NCI-H187 (cell line): ENCODE measurements at regions not wholly inside any gene's neighbourhood (a gene's known extent, or its start where the extent isn't known, plus 50 kb on each side); places are given as distances from the start of the nearest gene placed in this dataset.
A peak's percentile ranks its signal among the peaks of the same experiment; 100 is the strongest.
"Not testable (repeated sequence)": the region's sequence is repeated elsewhere in the genome, so short reads cannot be mapped to it uniquely, and the experiment has no call there.

Experiments used
- DNase-seq, 2 experiments: peaks; one replicate each; lab custom pipeline; 2025; lab: John Stamatoyannopoulos, UW

GRCh38 chrX:13381514-13381913, 61.7 kb upstream of the ATXN3L start:
- DNase-seq: no peak

DNA sequence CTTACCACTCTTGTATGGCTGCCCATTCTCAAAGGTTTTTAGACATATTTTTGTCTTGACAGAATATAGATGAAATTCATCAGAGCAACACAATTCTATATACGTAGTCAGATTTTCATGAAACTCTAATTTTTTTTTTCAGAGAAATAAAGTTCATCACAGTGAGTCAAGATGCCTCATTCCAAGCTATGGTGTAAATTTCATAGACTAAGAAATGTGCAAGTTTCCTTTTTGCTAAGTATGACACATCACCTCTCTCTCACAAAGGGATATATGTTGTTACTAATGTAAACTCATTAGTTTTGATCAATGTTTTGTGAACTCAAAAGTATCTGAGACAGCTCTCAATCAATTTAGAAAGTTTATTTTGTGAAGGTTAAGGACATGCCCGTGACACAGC, 60.4 kb upstream of the ATXN3L start:
- DNase-seq: no peak

DNA sequence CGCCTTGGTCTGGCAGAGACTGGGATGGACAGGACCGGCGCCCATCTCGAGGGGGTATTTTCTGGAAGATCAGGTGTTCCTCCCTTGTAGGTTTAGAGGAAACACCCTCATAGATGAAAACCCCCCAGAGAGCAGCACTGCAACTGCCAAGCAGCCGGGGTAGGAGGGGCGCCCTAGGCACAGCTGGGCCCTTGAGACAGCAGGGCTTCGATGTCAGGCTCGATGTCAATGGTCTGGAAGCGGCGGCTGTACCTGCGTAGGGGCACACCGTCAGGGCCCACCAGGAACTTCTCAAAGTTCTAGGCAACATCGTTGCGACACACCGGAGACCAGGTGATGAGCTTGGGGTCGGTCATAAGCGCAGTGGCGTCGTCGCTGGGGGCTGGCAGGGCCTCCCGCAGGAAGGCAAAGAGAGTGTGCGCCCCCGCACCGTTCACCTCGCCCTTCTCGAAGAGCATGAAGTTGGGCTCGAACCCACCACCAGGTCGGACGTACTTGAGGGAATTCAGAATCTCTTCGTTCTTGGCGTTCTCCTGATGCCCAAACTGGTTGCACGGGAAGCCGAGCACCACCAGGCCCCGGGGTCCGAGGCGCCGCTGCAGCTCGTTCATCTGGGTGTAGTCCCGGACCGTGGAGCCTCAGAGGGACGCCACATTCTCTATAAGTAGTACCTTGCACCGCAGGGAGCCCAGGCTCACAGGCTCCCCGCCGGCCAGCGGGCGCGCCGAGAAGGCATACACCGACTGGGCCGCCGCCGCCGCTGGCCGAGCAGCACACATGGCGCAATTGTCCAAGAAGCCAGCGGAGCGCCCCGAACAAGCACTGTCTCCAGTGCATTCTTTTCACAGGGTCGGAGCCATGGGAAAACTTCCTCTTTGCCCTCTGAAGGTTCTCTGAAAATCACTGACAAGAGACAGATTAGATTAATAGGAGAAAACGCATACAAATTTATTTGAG, 59.0 kb upstream of the ATXN3L start:
- not testable (repeated sequence) for DNase-seq

GRCh38 chrX:13377550-13377934, 57.7 kb upstream of the ATXN3L start:
- DNase-seq: no peak

DNA sequence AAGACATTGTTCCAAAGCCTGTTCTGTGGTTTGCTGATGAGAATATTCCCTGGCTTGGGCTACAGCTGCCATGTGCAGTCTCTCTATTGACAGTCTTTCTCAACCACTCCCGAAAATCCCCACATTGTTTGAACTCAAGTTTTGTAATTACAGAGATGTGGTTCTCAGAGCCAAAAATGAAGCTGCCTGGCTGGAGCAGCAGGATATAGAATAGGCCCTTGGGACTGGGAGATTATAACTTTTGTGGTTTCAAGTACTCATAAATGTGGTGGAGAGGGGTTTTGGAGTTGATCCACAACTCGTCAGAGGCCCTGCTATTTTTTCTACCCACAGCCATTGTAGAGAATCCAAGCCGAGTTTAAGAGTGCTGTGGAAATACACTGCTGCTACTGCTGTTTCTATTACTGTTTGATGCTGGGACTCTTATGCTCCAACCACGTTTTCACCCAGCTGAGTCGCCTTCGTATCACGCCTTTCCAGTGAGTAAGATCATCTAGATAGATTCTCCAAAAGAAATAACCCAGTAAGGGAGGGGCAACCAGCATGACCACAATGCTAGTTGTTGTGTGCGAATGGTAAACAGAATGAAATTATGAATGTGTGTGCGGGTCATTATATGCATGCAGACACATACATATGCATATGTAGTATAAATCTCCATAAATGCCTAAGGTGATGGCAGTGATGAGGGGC, 57.1 kb upstream of the ATXN3L start:
- DNase-seq: peak; percentile 2 to 27

DNA sequence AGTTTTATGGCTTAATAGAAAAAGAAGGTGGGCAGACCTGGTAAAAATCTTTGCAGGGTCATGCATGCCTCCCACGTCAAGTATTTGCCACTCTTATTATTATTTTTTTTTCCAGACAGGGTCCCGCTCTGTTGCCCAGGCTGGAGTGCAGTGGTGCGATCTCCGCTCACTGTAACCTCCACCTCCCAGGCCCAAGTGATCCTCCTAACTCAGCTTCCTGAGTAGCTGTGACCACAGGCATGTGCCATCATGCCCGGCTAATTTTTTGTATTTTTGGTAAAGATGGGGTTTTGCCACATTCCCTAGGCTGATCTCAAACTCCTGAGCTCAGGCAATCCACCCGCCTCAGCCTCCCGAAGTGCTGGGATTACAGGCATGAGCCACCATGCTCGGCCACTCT, 55.7 kb upstream of the ATXN3L start:
- DNase-seq: not testable (repeated sequence)

GRCh38 chrX:13374364-13374763, 54.5 kb upstream of the ATXN3L start:
- no peak for DNase-seq

- no peak for DNase-seq
Measured at GRCh38 chrX:13373431-13374187, 53.8 kb upstream of the ATXN3L start.

DNA sequence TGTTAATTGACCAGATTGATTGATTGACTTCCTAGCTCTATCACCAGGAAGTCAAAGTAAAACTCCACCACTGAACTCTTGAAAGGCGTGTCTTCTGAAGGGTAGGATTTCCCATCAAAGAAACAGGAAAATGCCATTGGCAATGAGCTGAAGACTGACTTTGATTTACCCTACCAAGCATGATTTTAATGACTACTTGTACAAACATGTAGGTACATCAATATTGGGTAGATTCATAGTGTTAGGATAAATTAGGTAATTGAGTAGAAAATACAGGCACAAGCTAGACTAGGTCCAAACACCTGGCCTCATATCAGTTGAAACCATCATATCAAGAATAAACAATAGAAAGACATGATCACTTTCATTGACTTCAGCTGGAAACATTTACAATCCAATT, 53.2 kb upstream of the ATXN3L start:
- DNase-seq: no peak

DNA sequence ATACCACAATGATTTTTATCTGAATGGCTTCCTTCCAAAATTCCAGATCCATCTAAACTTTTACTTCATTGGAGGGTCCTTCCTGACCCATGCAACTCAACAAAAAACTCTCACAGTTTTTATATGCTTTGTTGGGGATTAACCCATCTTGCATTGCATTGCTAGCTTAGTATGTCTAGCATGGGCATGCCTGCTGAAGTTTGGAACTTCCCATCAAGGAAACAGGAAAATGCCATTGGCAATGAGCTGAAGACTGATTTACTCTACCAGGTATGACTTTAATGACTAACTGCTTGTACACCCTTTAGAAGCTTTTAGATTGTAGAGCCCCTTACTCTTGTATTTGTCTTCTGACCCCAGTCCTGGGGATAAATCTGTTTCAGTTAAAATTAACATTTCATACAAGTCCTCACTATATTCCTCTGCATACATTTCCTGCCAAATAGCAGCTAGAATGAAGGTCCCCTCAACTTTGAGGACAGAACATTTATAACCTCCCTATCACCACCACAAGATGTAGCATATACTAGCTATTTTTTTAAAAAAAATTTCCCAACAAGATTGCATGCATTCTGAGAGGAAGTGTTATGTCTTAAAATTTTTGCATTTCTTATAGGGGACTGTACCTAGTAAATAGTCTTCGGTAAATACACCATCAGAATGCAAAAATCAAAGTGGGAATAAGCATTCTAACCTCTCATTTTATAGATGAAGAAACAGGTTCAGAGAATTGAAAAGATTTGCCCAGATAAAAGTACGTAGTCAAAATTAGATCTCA, 52.5 kb upstream of the ATXN3L start:
- no peak for DNase-seq

DNA sequence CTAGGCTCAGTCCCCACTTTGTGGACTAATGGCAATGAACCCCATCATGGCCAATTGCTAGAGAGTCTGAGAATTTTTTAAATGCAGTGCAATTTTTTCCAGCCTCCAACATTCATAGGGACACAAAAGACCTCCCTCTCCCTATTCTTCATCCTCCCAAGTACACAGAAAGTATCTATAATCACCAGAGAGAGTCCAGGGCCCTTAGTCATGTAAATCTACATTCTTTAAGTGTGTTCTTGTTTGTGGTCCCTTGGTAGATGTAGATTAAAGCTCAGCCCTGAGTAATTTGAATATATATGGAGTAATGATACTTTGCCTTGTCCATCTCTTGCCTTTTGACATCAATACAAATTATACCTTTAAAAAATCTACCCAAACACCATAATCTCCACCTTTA, 51.3 kb upstream of the ATXN3L start:
- no peak for DNase-seq

- DNase-seq: no peak
Measured at GRCh38 chrX:13370713-13371112, 50.9 kb upstream of the ATXN3L start.
